C4-2B (cell line): ENCODE measurements at regions not wholly inside any gene's neighbourhood (a gene's known extent, or its start where the extent isn't known, plus 50 kb on each side); places are given as distances from the start of the nearest gene placed in this dataset.

Source experiments
- H3K27ac ChIP-seq: fragments of 450-650 bp; 2 replicates; pipeline ENCODE4 v1.5.1; 2017
- CTCF ChIP-seq: fragments of 450-650 bp; conservative IDR thresholded peaks from 2 replicates; pipeline ENCODE4 v1.5.1; 2017; ENCODE audit warnings: mild to moderate bottlenecking
- ZFX ChIP-seq: fragments of 450-650 bp; IDR thresholded peaks from 2 replicates; pipeline ENCODE4 v1.6.1; 2017

GRCh38 chr15:69623392-69624154 lies 171.0 kb downstream of the RPLP1 start:
- no peak overlapping the region for H3K27ac ChIP-seq
- TF ChIP-seq CTCF (no peak), ZFX (no peak)

DNA sequence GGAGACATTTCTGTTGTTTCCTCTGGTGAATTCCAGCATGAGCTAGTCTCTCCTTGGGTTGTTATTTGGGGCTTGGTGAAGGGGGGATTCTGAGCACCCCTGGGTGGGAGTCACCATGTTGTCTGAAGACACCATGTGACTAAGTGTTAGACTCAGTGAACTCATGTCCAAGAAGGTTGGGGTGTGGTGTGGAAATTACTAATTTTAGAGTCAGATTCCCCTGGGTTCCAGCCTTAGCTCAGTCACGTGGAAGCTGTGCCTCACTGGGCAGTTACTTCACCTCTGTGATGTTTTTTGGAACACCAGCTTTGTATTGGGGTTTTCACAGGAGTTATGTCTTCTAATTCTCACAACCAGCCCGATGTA lies 171.5 kb downstream of the RPLP1 start:
- TF ChIP-seq ZFX = no peak
- no peak for TF ChIP-seq CTCF
- H3K27ac ChIP-seq = no peak overlapping the region

DNA sequence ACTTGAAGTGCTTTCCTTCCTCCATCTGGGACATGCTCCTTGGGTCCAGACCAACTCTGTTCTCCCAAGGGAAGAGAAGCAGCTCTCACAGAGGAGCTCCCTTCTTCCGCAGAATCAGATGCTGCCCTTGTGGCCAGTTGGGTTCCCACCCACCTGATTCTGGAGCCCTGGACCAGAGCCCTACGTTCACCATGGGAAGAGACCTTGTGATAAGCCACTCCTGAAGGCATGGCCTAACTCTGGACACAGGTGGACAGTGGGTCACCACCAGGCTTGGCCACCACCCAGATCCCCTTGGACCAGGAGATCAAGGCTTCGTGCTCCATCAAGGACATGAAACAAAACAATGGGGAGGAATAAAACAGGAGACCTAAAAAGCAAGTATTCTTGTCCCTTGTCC lies 172.2 kb downstream of the RPLP1 start:
- TF ChIP-seq ZFX = no peak
- no peak overlapping the region for H3K27ac ChIP-seq

GRCh38 chr15:69625328-69625727 lies 172.7 kb downstream of the RPLP1 start:
- H3K27ac ChIP-seq = no peak overlapping the region
- TF ChIP-seq CTCF (no peak), ZFX (no peak)

DNA sequence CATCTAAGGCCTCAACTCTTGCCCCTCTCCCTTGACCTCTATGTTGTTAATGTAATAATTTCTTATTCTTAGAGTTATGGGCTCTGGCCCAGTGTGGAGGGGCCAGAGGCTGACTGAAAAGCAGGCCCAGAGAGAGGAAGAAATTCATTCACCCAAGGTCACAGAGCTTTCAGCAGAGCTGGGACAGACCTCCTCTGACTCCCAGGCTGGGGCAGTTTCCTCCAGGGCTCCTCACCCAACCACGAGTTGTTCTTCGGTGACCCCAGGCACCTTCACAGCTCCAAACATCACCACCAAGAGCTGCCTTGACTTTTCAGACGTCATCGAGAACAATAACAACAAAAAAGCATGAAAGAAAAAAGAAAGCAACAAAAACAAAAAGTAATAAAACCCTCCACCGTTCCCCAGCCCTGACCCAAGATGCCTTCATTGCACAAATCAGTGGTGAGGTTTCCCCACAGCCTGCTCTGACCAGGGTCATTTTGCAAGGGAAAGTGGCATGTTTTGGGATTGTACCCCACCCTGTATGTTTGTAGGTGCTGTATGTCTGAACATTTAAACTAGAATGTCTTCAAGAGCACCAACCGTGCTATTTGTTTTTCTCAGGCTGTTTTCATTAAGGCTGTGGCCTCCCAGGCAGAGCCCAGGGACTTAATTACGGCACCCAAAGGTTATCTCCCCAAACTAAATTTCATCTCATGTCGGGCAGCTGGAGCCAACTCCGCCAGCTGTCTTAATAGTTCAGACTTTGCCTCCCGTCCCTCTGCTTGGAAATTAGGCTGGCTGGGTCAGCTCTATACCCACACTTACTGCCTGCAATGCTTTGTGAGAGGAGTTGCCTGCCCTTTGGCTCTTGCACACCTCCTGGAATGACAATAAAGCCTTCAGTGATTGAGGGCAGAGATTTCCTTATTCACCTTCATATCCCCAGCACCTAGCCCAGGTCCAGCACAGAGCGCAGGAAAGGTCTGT lies 173.8 kb downstream of the RPLP1 start:
- no peak overlapping the region for H3K27ac ChIP-seq
- no peak for TF ChIP-seq CTCF
- no peak for TF ChIP-seq ZFX

GRCh38 chr15:69627548-69628158 lies 175.0 kb downstream of the RPLP1 start:
- TF ChIP-seq ZFX (no peak), CTCF (no peak)
- H3K27ac ChIP-seq = peak overlapping the region; percentile 4; the same call in 1 of the 2 replicates

DNA sequence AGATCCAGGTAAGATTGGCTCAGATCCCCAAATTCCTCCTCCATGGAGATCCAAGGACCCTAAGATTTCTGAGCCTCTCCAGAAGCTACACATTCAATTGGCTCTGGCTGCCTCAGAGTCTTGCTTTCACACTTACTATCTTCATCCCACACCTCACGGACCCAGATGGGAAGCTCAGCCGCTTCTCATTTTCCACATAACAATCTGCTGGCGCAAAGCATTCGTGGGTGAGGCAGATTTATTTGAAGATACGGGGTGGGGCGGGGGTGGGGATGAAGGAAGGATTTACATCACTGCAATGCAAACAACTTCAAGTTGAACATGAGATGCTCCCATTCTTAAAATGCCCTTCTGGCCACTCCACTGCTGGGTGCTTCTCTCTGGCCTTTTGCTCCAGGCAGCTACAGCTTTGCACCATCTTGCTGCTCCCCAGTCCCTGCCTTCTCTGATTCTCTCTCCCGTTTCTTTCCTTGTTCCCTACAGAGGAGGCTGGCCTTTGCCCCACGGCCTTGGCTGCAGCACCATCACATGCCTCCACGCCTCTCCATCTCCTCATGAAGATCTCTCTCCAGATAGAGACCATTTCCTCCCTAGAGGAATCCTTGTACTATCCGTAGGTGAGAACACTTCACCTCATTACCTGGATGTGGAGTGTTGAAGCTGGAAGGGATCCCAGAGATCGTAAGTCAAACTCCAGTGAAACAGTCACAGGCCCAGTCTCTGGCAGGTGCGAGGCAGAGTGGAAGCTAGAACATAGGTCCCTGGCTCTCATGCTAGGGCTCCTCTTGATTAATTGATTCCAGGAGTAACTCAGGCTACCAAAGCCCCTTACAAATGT lies 175.9 kb downstream of the RPLP1 start:
- TF ChIP-seq ZFX = no peak
- no peak for TF ChIP-seq CTCF
- peak overlapping the region; percentile 4; the same call in 1 of the 2 replicates for H3K27ac ChIP-seq
